Pancreas (tissue), 10 donors: ENCODE measurements at regions not wholly inside any gene's neighbourhood (a gene's known extent, or its start where the extent isn't known, plus 50 kb on each side); places are given as distances from the start of the nearest gene placed in this dataset.

ENCODE experiments used
- ATAC-seq, 4 donors: fragments of 200-7000 bp; cut with Tn5 transposase; one replicate each; pipeline versions ENCODE4 v1.8.0 to v1.9.1; 2020; ENCODE audit warnings: mild to moderate bottlenecking in 4 of 4, moderate library complexity in 4 of 4
- DNase-seq, 6 donors: peaks; one replicate each; pipeline ENCODE4 v3.0.0-alpha.2; 2020
- FAIRE-seq: peaks from 2 replicates; lab custom pipeline; 2012; peaks lifted over from hg19 to GRCh38; lab: Jason Lieb, UNC
- H3K27ac ChIP-seq, 4 donors: fragments of 200-600 bp; sonication (generic); 1 replicate in 3 of 4; 2 replicates in 1 of 4; pipeline versions ENCODE4 v1.5.0 to v1.8.0; 2020
- H3K27me3 ChIP-seq, 4 donors: fragments of 200-600 bp; one replicate each; pipeline ENCODE4 v1.8.0; 2021
- H3K36me3 ChIP-seq, 3 donors: fragments of 200-600 bp; sonication (generic) in 1 of 3; one replicate each; pipeline versions ENCODE4 v1.5.0 to v1.8.0; 2020 to 2021
- H3K4me1 ChIP-seq, 3 donors: fragments of 200-600 bp; one replicate each; pipeline ENCODE4 v1.8.0; 2021
- H3K4me3 ChIP-seq, 4 donors: fragments of 200-600 bp; sonication (generic) in 2 of 4; one replicate each; pipeline versions ENCODE4 v1.5.0 to v1.8.0; 2020 to 2021
- H3K9me3 ChIP-seq, 4 donors: fragments of 200-600 bp; one replicate each; pipeline ENCODE4 v1.8.0; 2021
- CTCF ChIP-seq, 4 donors: fragments of 200-600 bp; sonication (generic) in 3 of 4; IDR thresholded peaks; one replicate each; pipeline versions ENCODE4 v1.5.0 to v1.8.0; 2021; ENCODE audit warnings: antibody characterized with exemption in 4 of 4
- WGBS, 2 donors: extraction: QIAGEN DNeasy Blood & Tissue Kit; methylation state at CpG; one replicate each; pipeline ENCODE4 v1.1.7; 2013; 5-methylcytosine and 5-hydroxymethylcytosine counted together
- intact Hi-C, 3 donors: fragments of 100-400 bp; cut with DNase I; formaldehyde crosslinking; loops; one replicate each; pipeline versions ENCODE4 v1.11.1 to v1.14.2; 2022
- donor health status: healthy with polysubstance abuse.
- donor health status: DM: no; HTN: no; CAD: no; lungs with moderate emphysema.
- donor health status: DM: no; HTN: no; CAD: no.
- donor health status: control.
- donor health status: control.
- donor health status: Bipolar disorder and iron deficiency.
- donor health status: DM: yes; HTN: yes; CAD: no.
- donor health status: DM: no; HTN: no; CAD: no.
- donor health status: DM: no; HTN: no; CAD: no.
- donor health status: DM: yes; HTN: yes; CAD: no.

- H3K27ac ChIP-seq = no peak overlapping the region
- no peak for ATAC-seq
- H3K4me1 ChIP-seq = no peaks in the 10 kb centered on the region
- H3K27me3 ChIP-seq = no peaks in the 10 kb centered on the region
- DNase-seq = no peak
- no peaks in the 10 kb centered on the region for H3K36me3 ChIP-seq
- TF ChIP-seq CTCF (IDR thresholded peaks at IDR 0.05) = no peak
- H3K9me3 ChIP-seq = no peaks in the 10 kb centered on the region
- WGBS, 2 donors = 69 to 82% methylated on average over 4 of the region's 4 CpGs
- intact Hi-C loops = no loop called here
- H3K4me3 ChIP-seq = no peak overlapping the region
- no peak for FAIRE-seq
Measured at GRCh38 chr2:215658635-215659305, 222.9 kb upstream of the FN1 start.

GRCh38 chr2:215657844-215658243 lies 222.0 kb upstream of the FN1 start:
- H3K27ac ChIP-seq = no peak overlapping the region
- H3K4me3 ChIP-seq = no peak overlapping the region
- ATAC-seq = no peak
- no peak for DNase-seq
- no peak for TF ChIP-seq CTCF (IDR thresholded peaks at IDR 0.05)
- H3K4me1 ChIP-seq = no peaks in the 10 kb centered on the region
- WGBS, 2 donors = 41 to 60% methylated on average over 5 of the region's 5 CpGs
- H3K36me3 ChIP-seq = no peaks in the 10 kb centered on the region
- no peaks in the 10 kb centered on the region for H3K9me3 ChIP-seq
- FAIRE-seq = no peak
- H3K27me3 ChIP-seq = no peaks in the 10 kb centered on the region
- intact Hi-C loops = no loop called here

GRCh38 chr2:215654148-215654819 lies 218.4 kb upstream of the FN1 start:
- no peak for DNase-seq
- Histone ChIP-seq H3K4me3 (no peak overlapping the region), H3K27me3 (no peaks in the 10 kb centered on the region), H3K27ac (no peak overlapping the region), H3K9me3 (no peaks in the 10 kb centered on the region), H3K36me3 (no peaks in the 10 kb centered on the region), H3K4me1 (no peaks in the 10 kb centered on the region)
- ATAC-seq = no peak
- 38 to 54% methylated on average over 7 of the region's 7 CpGs for WGBS, 2 donors
- intact Hi-C loops = no loop called here
- no peak for FAIRE-seq
- no peak for TF ChIP-seq CTCF (IDR thresholded peaks at IDR 0.05)

- intact Hi-C loops = no loop called here
- ATAC-seq = no peak
- WGBS, 2 donors = 59 to 64% methylated on average over 4 of the region's 4 CpGs
- Histone ChIP-seq H3K4me1 (no peaks in the 10 kb centered on the region), H3K9me3 (no peaks in the 10 kb centered on the region), H3K27me3 (no peaks in the 10 kb centered on the region), H3K36me3 (no peaks in the 10 kb centered on the region), H3K27ac (no peak overlapping the region), H3K4me3 (no peak overlapping the region)
- DNase-seq = no peak
- TF ChIP-seq CTCF (IDR thresholded peaks at IDR 0.05) = no peak
- no peak for FAIRE-seq
Measured at GRCh38 chr2:215653344-215654030, 217.6 kb upstream of the FN1 start.
